ENCODE measurements at regions not wholly inside any gene's neighbourhood (a gene's known extent, or its start where the extent isn't known, plus 50 kb on each side); places are given as distances from the start of the nearest gene placed in this dataset.

GRCh38 chr3:94643400-94643799 lies 580.5 kb downstream of the NSUN3 start:
- TF ChIP-seq CTCF (conservative IDR thresholded peaks at IDR 0.05; ENCODE audit: low read depth, low read length) (no peak), EZH2 (IDR thresholded peaks at IDR 0.05; ENCODE audit: low read length, unreplicated experiment) (no peak), EZH2phosphoT487 (IDR thresholded peaks at IDR 0.05; ENCODE audit: borderline replicate concordance, low read length) (no peak)

All from PC-3 (cell line).